HG03175 (cell line): ENCODE measurements at regions not wholly inside any gene's neighbourhood (a gene's known extent, or its start where the extent isn't known, plus 50 kb on each side); places are given as distances from the start of the nearest gene placed in this dataset.

Experiments
- ATAC-seq: cut with Tn5 transposase; IDR thresholded peaks from one replicate; pipeline ENCODE4 v1.9.1; 2021; ENCODE audit warnings: mild to moderate bottlenecking, moderate library complexity; ENCODE audit not compliant: unreplicated experiment

GRCh38 chr11:10932976-10933375, 75.1 kb upstream of the ZBED5 start:
- no peak for ATAC-seq

- no peak for ATAC-seq
These were observed 74.2 kb upstream of the ZBED5 start for GRCh38 chr11:10931761-10932670.

GRCh38 chr11:10930972-10931760, 73.3 kb upstream of the ZBED5 start:
- ATAC-seq, result no peak

GRCh38 chr11:10930224-10930971, 72.5 kb upstream of the ZBED5 start:
- ATAC-seq, result no peak

GRCh38 chr11:10927538-10927937, 69.7 kb upstream of the ZBED5 start:
- ATAC-seq, result no peak

- no peak for ATAC-seq
These were observed 69.0 kb upstream of the ZBED5 start for GRCh38 chr11:10926801-10927211.

GRCh38 chr11:10925149-10925926, 67.5 kb upstream of the ZBED5 start:
- ATAC-seq, result no peak

GRCh38 chr11:10923882-10924281, 66.0 kb upstream of the ZBED5 start:
- ATAC-seq, result no peak

- ATAC-seq, result no peak
These were observed 65.0 kb upstream of the ZBED5 start for GRCh38 chr11:10922892-10923291.

- ATAC-seq, result no peak
These were observed 63.0 kb upstream of the ZBED5 start for GRCh38 chr11:10920875-10921274.

GRCh38 chr11:10920205-10920604, 62.4 kb upstream of the ZBED5 start:
- ATAC-seq, result no peak

- no peak for ATAC-seq
These were observed 60.8 kb upstream of the ZBED5 start for GRCh38 chr11:10918698-10919097.

GRCh38 chr11:10918275-10918674, 60.4 kb upstream of the ZBED5 start:
- ATAC-seq, result no peak

GRCh38 chr11:10917802-10918201, 59.9 kb upstream of the ZBED5 start:
- no peak for ATAC-seq

GRCh38 chr11:10916665-10917064, 58.8 kb upstream of the ZBED5 start:
- no peak for ATAC-seq

GRCh38 chr11:10914050-10914449, 56.2 kb upstream of the ZBED5 start:
- ATAC-seq, result no peak

GRCh38 chr11:10913075-10913474, 55.2 kb upstream of the ZBED5 start:
- no peak for ATAC-seq

GRCh38 chr11:10911907-10912306, 54.1 kb upstream of the ZBED5 start:
- no peak for ATAC-seq

- no peak for ATAC-seq
These were observed 51.5 kb upstream of the ZBED5 start for GRCh38 chr11:10909141-10909883.
